ENCODE measurements at regions not wholly inside any gene's neighbourhood (a gene's known extent, or its start where the extent isn't known, plus 50 kb on each side); places are given as distances from the start of the nearest gene placed in this dataset.

- no peaks in the 10 kb centered on the region for H3K36me3 ChIP-seq (ENCODE audit: control insufficient read depth in 2 of 2, insufficient read depth in 1 of 2, low read length in 2 of 2)
- CTCF ChIA-PET = interaction anchor here (0.8 to 0.9 kb wide), 2 partner anchors 9 kb away, joined by 3 to 4 read pairs; no protein-coding TSS in a partner anchor
- no peaks in the 10 kb centered on the region for H3K4me1 ChIP-seq (ENCODE audit: control insufficient read depth, insufficient read depth, low read length)
- H3K9me3 ChIP-seq (ENCODE audit: control insufficient read depth, insufficient read depth, low read depth, low read length) = no peaks in the 10 kb centered on the region
- H3K27ac ChIP-seq (ENCODE audit: extremely low read depth, low read depth, low read length) = no peak overlapping the region
- POLR2A ChIA-PET = no interaction called here
- H3K4me3 ChIP-seq (ENCODE audit: low read depth, low read length) = no peak overlapping the region
- TF ChIP-seq GFI1B (tag by site-specific recombination; IDR thresholded peaks at IDR 0.05) = no peak
- TF ChIP-seq IKZF3 (tag by site-specific recombination; IDR thresholded peaks at IDR 0.05) = no peak
- TF ChIP-seq ZNF626 (tag by site-specific recombination; IDR thresholded peaks at IDR 0.05) = no peak
- TF ChIP-seq ZNF350 (tag by site-specific recombination; IDR thresholded peaks at IDR 0.05) = no peak
- no peak for TF ChIP-seq ZNF248 (tag by site-specific recombination; IDR thresholded peaks at IDR 0.05)
- no peak for TF ChIP-seq ZNF157 (tag by site-specific recombination; IDR thresholded peaks at IDR 0.05)
- TF ChIP-seq ZNF660 (tag by site-specific recombination; IDR thresholded peaks at IDR 0.05) = no peak
- TF ChIP-seq ELK4 (IDR thresholded peaks at IDR 0.05; ENCODE audit: borderline replicate concordance, low read depth, low read length) = no peak
- TF ChIP-seq ZNF677 (tag by site-specific recombination; IDR thresholded peaks at IDR 0.05) = no peak
- TF ChIP-seq SALL2 (tag by site-specific recombination; IDR thresholded peaks at IDR 0.05; ENCODE audit: borderline replicate concordance) = no peak
- no peak for TF ChIP-seq ZXDB (tag by site-specific recombination; IDR thresholded peaks at IDR 0.05)
- no peak for TF ChIP-seq ZNF560 (tag by site-specific recombination; IDR thresholded peaks at IDR 0.05; ENCODE audit: borderline replicate concordance)
- no peak for TF ChIP-seq ZNF416 (tag by site-specific recombination; IDR thresholded peaks at IDR 0.05)
- TF ChIP-seq KLF17 (tag by site-specific recombination; IDR thresholded peaks at IDR 0.05) = no peak
- TF ChIP-seq, protein P1, sequence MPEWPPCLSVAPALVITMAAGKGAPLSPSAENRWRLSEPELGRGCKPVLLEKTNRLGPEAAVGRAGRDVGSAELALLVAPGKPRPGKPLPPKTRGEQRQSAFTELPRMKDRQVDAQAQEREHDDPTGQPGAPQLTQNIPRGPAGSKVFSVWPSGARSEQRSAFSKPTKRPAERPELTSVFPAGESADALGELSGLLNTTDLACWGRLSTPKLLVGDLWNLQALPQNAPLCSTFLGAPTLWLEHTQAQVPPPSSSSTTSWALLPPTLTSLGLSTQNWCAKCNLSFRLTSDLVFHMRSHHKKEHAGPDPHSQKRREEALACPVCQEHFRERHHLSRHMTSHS (tag by site-specific recombination; IDR thresholded peaks at IDR 0.05) = no peak
- no peak for TF ChIP-seq ZNF571 (tag by site-specific recombination; IDR thresholded peaks at IDR 0.05)
- TF ChIP-seq ZBTB44 (tag by site-specific recombination; IDR thresholded peaks at IDR 0.05) = no peak
- no peak for TF ChIP-seq ZNF624 (tag by site-specific recombination; IDR thresholded peaks at IDR 0.05)
- no peak for TF ChIP-seq ZNF837 (tag by site-specific recombination; IDR thresholded peaks at IDR 0.05)
Measured at GRCh38 chr11:106446302-106446701, 368.8 kb downstream of the AASDHPPT start.

DNA sequence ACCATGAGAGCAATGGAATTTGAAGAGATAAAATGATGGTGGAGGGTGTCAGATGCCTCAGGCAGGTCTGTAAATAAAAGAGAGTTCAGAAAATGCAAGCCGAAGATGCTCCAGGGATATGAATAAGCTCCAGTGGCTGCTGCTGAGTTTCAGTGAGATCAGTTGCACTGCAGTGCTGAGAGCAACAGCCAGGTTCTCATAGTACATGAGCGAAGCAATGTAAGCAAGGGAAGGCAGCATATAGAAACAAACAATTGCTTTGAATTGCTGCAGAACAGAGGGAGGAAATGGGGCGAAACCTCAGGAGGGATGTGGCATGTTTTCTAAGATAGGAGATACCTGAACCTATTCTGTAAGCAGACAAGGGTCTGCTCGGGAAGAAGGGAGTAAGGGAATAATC lies 369.5 kb downstream of the AASDHPPT start:
- H3K36me3 ChIP-seq (ENCODE audit: control insufficient read depth in 2 of 2, insufficient read depth in 1 of 2, low read length in 2 of 2) = no peaks in the 10 kb centered on the region
- no peak for TF ChIP-seq ZNF580 (tag by site-specific recombination; IDR thresholded peaks at IDR 0.05)
- TF ChIP-seq GLIS1 (tag by site-specific recombination; IDR thresholded peaks at IDR 0.05) = no peak
- no peak for TF ChIP-seq ZNF26 (tag by site-specific recombination; IDR thresholded peaks at IDR 0.05)
- TF ChIP-seq ZNF274 (IDR thresholded peaks at IDR 0.05; ENCODE audit: low read length) = no peak
- TF ChIP-seq ZNF274 (tag by site-specific recombination; IDR thresholded peaks at IDR 0.05; ENCODE audit: borderline replicate concordance) = no peak
- TF ChIP-seq RBAK (tag by site-specific recombination; IDR thresholded peaks at IDR 0.05) = no peak
- no peak for TF ChIP-seq ZNF626 (tag by site-specific recombination; IDR thresholded peaks at IDR 0.05)
- TF ChIP-seq ZEB2 (tag by site-specific recombination; IDR thresholded peaks at IDR 0.05) = no peak
- TF ChIP-seq SCRT1 (tag by site-specific recombination; IDR thresholded peaks at IDR 0.05; ENCODE audit: borderline replicate concordance) = no peak
- no peak for TF ChIP-seq ZFHX2 (tag by site-specific recombination; conservative IDR thresholded peaks at IDR 0.05)
- POLR2A ChIA-PET = no interaction called here
- no peaks in the 10 kb centered on the region for H3K9me3 ChIP-seq (ENCODE audit: control insufficient read depth, insufficient read depth, low read depth, low read length)
- no peak overlapping the region for H3K4me3 ChIP-seq (ENCODE audit: low read depth, low read length)
- no peaks in the 10 kb centered on the region for H3K4me1 ChIP-seq (ENCODE audit: control insufficient read depth, insufficient read depth, low read length)
- no peak overlapping the region for H3K27ac ChIP-seq (ENCODE audit: extremely low read depth, low read depth, low read length)
- CTCF ChIA-PET = interaction anchor here (0.6 to 0.8 kb wide), 2 partner anchors 8 to 77 kb away, joined by 3 to 4 read pairs; no protein-coding TSS in a partner anchor

Data from HEK293 (cell line).